HG02884 (cell line): ENCODE measurements at regions not wholly inside any gene's neighbourhood (a gene's known extent, or its start where the extent isn't known, plus 50 kb on each side); places are given as distances from the start of the nearest gene placed in this dataset.
A peak's percentile ranks its signal among the peaks of the same experiment; 100 is the strongest.

Source experiments
- ATAC-seq: cut with Tn5 transposase; IDR thresholded peaks from one replicate; pipeline ENCODE4 v1.9.1; 2021; ENCODE audit warnings: mild to moderate bottlenecking, moderate library complexity; ENCODE audit not compliant: unreplicated experiment

GRCh38 chr2:57965219-57965618 lies 81.4 kb upstream of the VRK2 start:
- no peak for ATAC-seq

GRCh38 chr2:57965961-57966360 lies 80.6 kb upstream of the VRK2 start:
- no peak for ATAC-seq

GRCh38 chr2:57973621-57974186 lies 72.9 kb upstream of the VRK2 start:
- no peak for ATAC-seq

GRCh38 chr2:57979158-57979557 lies 67.4 kb upstream of the VRK2 start:
- ATAC-seq = no peak

GRCh38 chr2:57981083-57981768 lies 65.4 kb upstream of the VRK2 start:
- ATAC-seq = no peak

- ATAC-seq = peak; percentile 60
Observed at GRCh38 chr2:57987835-57988573, 58.6 kb upstream of the VRK2 start.

- ATAC-seq = no peak
Observed at GRCh38 chr2:57990118-57990725, 56.4 kb upstream of the VRK2 start.
